ENCODE measurements at regions not wholly inside any gene's neighbourhood (a gene's known extent, or its start where the extent isn't known, plus 50 kb on each side); places are given as distances from the start of the nearest gene placed in this dataset.

- Histone ChIP-seq H2AFZ (ENCODE audit: control insufficient read depth, low read length) (no peak overlapping the region), H3K9ac (ENCODE audit: control insufficient read depth, extremely low read depth, insufficient read depth, low read length) (no peak overlapping the region), H3K4me1 (ENCODE audit: control insufficient read depth, extremely low read depth, insufficient read depth, low read length) (no peaks in the 10 kb centered on the region), H3K9me1 (ENCODE audit: control insufficient read depth, extremely low read depth, insufficient read depth, low read length) (no peaks in the 10 kb centered on the region), H3K27me3 (ENCODE audit: control insufficient read depth, extremely low read depth, insufficient read depth, low read length) (no peaks in the 10 kb centered on the region), H3K9me3 (ENCODE audit: control insufficient read depth, low read depth, low read length) (no peaks in the 10 kb centered on the region), H3K4me3 (ENCODE audit: control insufficient read depth in 2 of 3, extremely low read depth in 1 of 3, insufficient read depth in 2 of 3, low read depth in 1 of 3, low read length in 3 of 3) (no peak overlapping the region), H3K36me3 (ENCODE audit: control insufficient read depth in 2 of 2, extremely low read depth in 1 of 2, insufficient read depth in 2 of 2, low read length in 2 of 2) (no peaks in the 10 kb centered on the region), H3K4me2 (ENCODE audit: control insufficient read depth, extremely low read depth, insufficient read depth, low read depth, low read length) (no peak overlapping the region), H4K20me1 (ENCODE audit: control insufficient read depth, extremely low read depth, insufficient read depth, low read length) (no peaks in the 10 kb centered on the region), H3K79me2 (ENCODE audit: control insufficient read depth, insufficient read depth, low read length) (no peaks in the 10 kb centered on the region), H3K27ac (ENCODE audit: control insufficient read depth, insufficient read depth, low read length) (no peak overlapping the region)
- FAIRE-seq (no peak), DNase-seq (ENCODE audit: low read depth, low spot score) (no peak)
- dilution Hi-C loops (cut with MboI; ENCODE audit: extremely low pct_ligation_motif_present, low sequenced_read_pairs), result no loop called here
- TF ChIP-seq EZH2 (IDR thresholded peaks at IDR 0.05; ENCODE audit: low read length), result no peak
- no peak for TF ChIP-seq CTCF (optimal IDR thresholded peaks at IDR 0.05 in 1 of 3, IDR thresholded peaks at IDR 0.05 in 1 of 3, conservative IDR thresholded peaks at IDR 0.05 in 1 of 3; ENCODE audit: extremely low read depth in 1 of 3, insufficient read depth in 2 of 3, low read length in 3 of 3)
These were observed 249.3 kb upstream of the HTR2A start for GRCh38 chr13:47146136-47146535.

GRCh38 chr13:47144782-47145181, 247.9 kb upstream of the HTR2A start:
- H3K9me1 ChIP-seq (ENCODE audit: control insufficient read depth, extremely low read depth, insufficient read depth, low read length), result no peaks in the 10 kb centered on the region
- TF ChIP-seq EZH2 (IDR thresholded peaks at IDR 0.05; ENCODE audit: low read length), result no peak
- no peak for TF ChIP-seq CTCF (optimal IDR thresholded peaks at IDR 0.05 in 1 of 3, IDR thresholded peaks at IDR 0.05 in 1 of 3, conservative IDR thresholded peaks at IDR 0.05 in 1 of 3; ENCODE audit: extremely low read depth in 1 of 3, insufficient read depth in 2 of 3, low read length in 3 of 3)
- no peaks in the 10 kb centered on the region for H4K20me1 ChIP-seq (ENCODE audit: control insufficient read depth, extremely low read depth, insufficient read depth, low read length)
- H3K9me3 ChIP-seq (ENCODE audit: control insufficient read depth, low read depth, low read length), result no peaks in the 10 kb centered on the region
- no peak for FAIRE-seq
- no peak for DNase-seq (ENCODE audit: low read depth, low spot score)
- H3K27me3 ChIP-seq (ENCODE audit: control insufficient read depth, extremely low read depth, insufficient read depth, low read length), result no peaks in the 10 kb centered on the region
- H3K79me2 ChIP-seq (ENCODE audit: control insufficient read depth, insufficient read depth, low read length), result no peaks in the 10 kb centered on the region
- H3K4me2 ChIP-seq (ENCODE audit: control insufficient read depth, extremely low read depth, insufficient read depth, low read depth, low read length), result no peak overlapping the region
- H3K9ac ChIP-seq (ENCODE audit: control insufficient read depth, extremely low read depth, insufficient read depth, low read length), result no peak overlapping the region
- no peak overlapping the region for H3K4me3 ChIP-seq (ENCODE audit: control insufficient read depth in 2 of 3, extremely low read depth in 1 of 3, insufficient read depth in 2 of 3, low read depth in 1 of 3, low read length in 3 of 3)
- H2AFZ ChIP-seq (ENCODE audit: control insufficient read depth, low read length), result no peak overlapping the region
- no peaks in the 10 kb centered on the region for H3K36me3 ChIP-seq (ENCODE audit: control insufficient read depth in 2 of 2, extremely low read depth in 1 of 2, insufficient read depth in 2 of 2, low read length in 2 of 2)
- no peaks in the 10 kb centered on the region for H3K4me1 ChIP-seq (ENCODE audit: control insufficient read depth, extremely low read depth, insufficient read depth, low read length)
- H3K27ac ChIP-seq (ENCODE audit: control insufficient read depth, insufficient read depth, low read length), result no peak overlapping the region
- dilution Hi-C loops (cut with MboI; ENCODE audit: extremely low pct_ligation_motif_present, low sequenced_read_pairs), result no loop called here
